H9 (cell line): ENCODE measurements at regions not wholly inside any gene's neighbourhood (a gene's known extent, or its start where the extent isn't known, plus 50 kb on each side); places are given as distances from the start of the nearest gene placed in this dataset.

Experiments
- DNase-seq: peaks from one replicate; pipeline ENCODE4 v3.0.0-alpha.2; 2017
- H2AFZ ChIP-seq: one replicate; pipeline ENCODE4 v1.6.1; 2013; ENCODE audit warnings: mild to moderate bottlenecking, low read length, control low read depth, moderate library complexity
- H2AK5ac ChIP-seq: 2 replicates; pipeline ENCODE4 v1.6.1; 2013; ENCODE audit warnings: low read length, control low read depth, mixed read lengths; ENCODE audit not compliant: insufficient read length
- H2BK120ac ChIP-seq: one replicate; pipeline ENCODE4 v1.6.1; 2013; ENCODE audit warnings: low read depth, mild to moderate bottlenecking, low read length, control low read depth, inconsistent platforms; ENCODE audit not compliant: poor library complexity, severe bottlenecking
- H2BK12ac ChIP-seq: 2 replicates; pipeline ENCODE4 v1.6.1; 2013; ENCODE audit warnings: low read length, control low read depth, mixed read lengths, low read depth; ENCODE audit not compliant: insufficient read length
- H2BK15ac ChIP-seq: 2 replicates; pipeline ENCODE4 v1.6.1; 2013; ENCODE audit warnings: low read depth, low read length, control low read depth
- H2BK20ac ChIP-seq: one replicate; pipeline ENCODE4 v1.6.1; 2013; ENCODE audit warnings: low read depth, mild to moderate bottlenecking, low read length, control low read depth, inconsistent platforms; ENCODE audit not compliant: poor library complexity, severe bottlenecking
- H2BK5ac ChIP-seq: 2 replicates; pipeline ENCODE4 v1.6.1; 2013; ENCODE audit warnings: low read length, control low read depth, mixed read lengths; ENCODE audit not compliant: insufficient read length
- H3K14ac ChIP-seq: 2 replicates; pipeline ENCODE4 v1.6.1; 2013; ENCODE audit warnings: low read length, control low read depth; ENCODE audit not compliant: insufficient read depth
- H3K18ac ChIP-seq: 2 replicates; pipeline ENCODE4 v1.6.1; 2013; ENCODE audit warnings: low read depth, mild to moderate bottlenecking, mixed read lengths, low read length, control low read depth; ENCODE audit not compliant: insufficient read length
- H3K23ac ChIP-seq: 2 replicates; pipeline ENCODE4 v1.6.1; 2013; ENCODE audit warnings: low read length, control low read depth, mixed read lengths, low read depth; ENCODE audit not compliant: insufficient read length
- H3K23me2 ChIP-seq: 2 replicates; pipeline ENCODE4 v1.6.1; 2013; ENCODE audit warnings: low read depth, mild to moderate bottlenecking, mixed read lengths, low read length, control low read depth; ENCODE audit not compliant: insufficient read length, poor library complexity, severe bottlenecking
- H3K27ac ChIP-seq: 2 replicates; pipeline ENCODE4 v1.5.1; 2013; ENCODE audit warnings: low read length, control low read depth, mixed read lengths, low read depth; ENCODE audit not compliant: insufficient read length
- H3K27me3 ChIP-seq: 2 replicates; pipeline ENCODE4 v1.6.1; 2013; ENCODE audit warnings: low read length, control low read depth, inconsistent platforms; ENCODE audit not compliant: insufficient read depth
- H3K4ac ChIP-seq: 2 replicates; pipeline ENCODE4 v1.6.1; 2013; ENCODE audit warnings: low read depth, mild to moderate bottlenecking, control low read depth, inconsistent platforms, low read length, moderate library complexity
- H3K4me1 ChIP-seq: 2 replicates; pipeline ENCODE4 v1.6.1; 2013; ENCODE audit warnings: low read length, control low read depth, inconsistent platforms; ENCODE audit not compliant: insufficient read depth
- H3K4me2 ChIP-seq: 2 replicates; pipeline ENCODE4 v1.6.1; 2013; ENCODE audit warnings: low read length, control low read depth, mixed read lengths; ENCODE audit not compliant: insufficient read length, insufficient read depth
- H3K56ac ChIP-seq: 2 replicates; pipeline ENCODE4 v1.6.1; 2013; ENCODE audit warnings: low read depth, mild to moderate bottlenecking, mixed read lengths, low read length, control low read depth; ENCODE audit not compliant: insufficient read length
- H3K79me1 ChIP-seq: 2 replicates; pipeline ENCODE4 v1.6.1; 2013; ENCODE audit warnings: low read depth, mild to moderate bottlenecking, moderate library complexity, low read length, control low read depth, inconsistent platforms; ENCODE audit not compliant: insufficient read depth, poor library complexity, severe bottlenecking
- H3K79me2 ChIP-seq: 2 replicates; pipeline ENCODE4 v1.6.1; 2013; ENCODE audit warnings: low read length, control low read depth, inconsistent platforms; ENCODE audit not compliant: insufficient read depth
- H3K9ac ChIP-seq: 2 replicates; pipeline ENCODE4 v1.6.1; 2013; ENCODE audit warnings: low read length, control low read depth, mixed read lengths; ENCODE audit not compliant: insufficient read length; ENCODE audit errors: extremely low read depth
- H3K9me3 ChIP-seq: one replicate; pipeline ENCODE4 v1.6.1; 2013; ENCODE audit warnings: low read depth, low read length, inconsistent platforms; ENCODE audit not compliant: control insufficient read depth
- H3T11ph ChIP-seq: one replicate; pipeline ENCODE4 v1.6.1; 2013; ENCODE audit warnings: mild to moderate bottlenecking, low read length, control low read depth, inconsistent platforms
- H4K20me1 ChIP-seq: one replicate; pipeline ENCODE4 v1.6.1; 2013; ENCODE audit not compliant: control insufficient read depth, insufficient read length, insufficient read depth
- H4K5ac ChIP-seq: 2 replicates; pipeline ENCODE4 v1.6.1; 2013; ENCODE audit warnings: low read depth, mild to moderate bottlenecking, mixed read lengths, low read length, control low read depth; ENCODE audit not compliant: insufficient read length
- H4K8ac ChIP-seq: replicated peaks from 2 replicates; pipeline ENCODE4 v1.6.1; 2013; ENCODE audit warnings: low read length, control low read depth, mixed read lengths, low read depth; ENCODE audit not compliant: insufficient read length
- H4K91ac ChIP-seq: 2 replicates; pipeline ENCODE4 v1.6.1; 2013; ENCODE audit warnings: low read depth, mild to moderate bottlenecking, moderate library complexity, mixed read lengths, low read length, control low read depth; ENCODE audit not compliant: insufficient read length
- H3K27ac Mint-ChIP-seq, 3 experiments: 2 replicates in 2 of 3; 3 replicates in 1 of 3; pipeline ENCODE4 v1.8.0; 2020 to 2021; ENCODE audit warnings: mixed read lengths in 3 of 3, mild to moderate bottlenecking in 1 of 3, moderate library complexity in 1 of 3
- H3K27me3 Mint-ChIP-seq: 2 replicates; pipeline ENCODE4 v1.8.0; 2021; ENCODE audit warnings: low read depth, mild to moderate bottlenecking, moderate library complexity, mixed read lengths
- H3K36me3 Mint-ChIP-seq, 3 experiments: 2 replicates in 2 of 3; 3 replicates in 1 of 3; pipeline ENCODE4 v1.8.0; 2020 to 2021; ENCODE audit warnings: low read depth in 3 of 3, mixed read lengths in 3 of 3; ENCODE audit not compliant: insufficient read depth in 1 of 3
- H3K4me1 Mint-ChIP-seq, 2 experiments: 2 replicates each; pipeline ENCODE4 v1.8.0; 2020; ENCODE audit warnings: mixed read lengths in 2 of 2
- H3K4me3 Mint-ChIP-seq, 2 experiments: 2 replicates in 1 of 2; 3 replicates in 1 of 2; pipeline ENCODE4 v1.8.0; 2020 to 2021; ENCODE audit warnings: mild to moderate bottlenecking in 2 of 2, mixed read lengths in 2 of 2, moderate library complexity in 1 of 2
- H3K9me3 Mint-ChIP-seq, 2 experiments: 2 replicates in 1 of 2; 3 replicates in 1 of 2; pipeline ENCODE4 v1.8.0; 2020; ENCODE audit warnings: mild to moderate bottlenecking in 2 of 2, mixed read lengths in 2 of 2, moderate library complexity in 1 of 2
- CTCF ChIP-seq: fragments of 200-600 bp; sonication (generic); conservative IDR thresholded peaks from 3 replicates; pipeline ENCODE4 v1.8.0; 2021; ENCODE audit warnings: antibody characterized with exemption, mild to moderate bottlenecking
- WGBS: extraction: QIAGEN DNeasy Blood & Tissue Kit; methylation state at CpG from one replicate; pipeline ENCODE4 v1.1.7; 2013; ENCODE audit warnings: missing lambda C conversion rate, low lambda C conversion rate, mixed read lengths; ENCODE audit not compliant: insufficient read length; ENCODE audit errors: extremely low coverage; 5-methylcytosine and 5-hydroxymethylcytosine counted together

- Histone ChIP-seq H2AK5ac (no peak overlapping the region), H3K56ac (peak overlapping the region; percentile 96), H3K9me3 (no peaks in the 10 kb centered on the region), H3K4me2 (peak overlapping the region; percentile 96), H4K20me1 (no peaks in the 10 kb centered on the region), H2BK5ac (peak overlapping the region; percentile 96), H2BK12ac (no peak overlapping the region), H3K23me2 (peaks cover 10% of the 10 kb centered on the region), H4K91ac (peak overlapping the region; percentile 86), H3K27ac (peak overlapping the region; percentile 93), H4K5ac (peak overlapping the region; percentile 97), H3K79me2 (no peaks in the 10 kb centered on the region), H3K27me3 (no peaks in the 10 kb centered on the region), H3K9ac (peak overlapping the region; percentile 98), H3K23ac (no peak overlapping the region), H2AFZ (peak overlapping the region; percentile 54), H3K4ac (peak overlapping the region; percentile 80; the same call in 1 of the 2 replicates), H3K14ac (peak overlapping the region; percentile 53; the same call in 1 of the 2 replicates), H2BK20ac (no peak overlapping the region), H2BK15ac (no peak overlapping the region), H3K4me1 (peaks cover 4% of the 10 kb centered on the region; the same call in 1 of the 2 replicates), H3T11ph (peak overlapping the region; percentile 79), H3K18ac (peak overlapping the region; percentile 71), H2BK120ac (peak overlapping the region; percentile 70), H4K8ac (no peak overlapping the region), H3K79me1 (no peaks in the 10 kb centered on the region)
- Mint-ChIP-seq H3K27me3 (no peaks in the 10 kb centered on the region), H3K27ac (peak overlapping the region; percentile 99 to 100 (median 99)), H3K36me3 (peaks cover 0 to 10% (median 4%) of the 10 kb centered on the region in 3 experiments; a peak in 4 of 7 replicates), H3K9me3 (no peaks in the 10 kb centered on the region), H3K4me3 (peak overlapping the region; percentile 92 to 97), H3K4me1 (peaks cover 32 to 41% of the 10 kb centered on the region in 2 experiments)
- DNase-seq, result peak; percentile 84
- peak; percentile 26; the same call in 1 of the 3 replicates for TF ChIP-seq CTCF
- no CpG with 5 or more reads among the region's 76 CpGs for WGBS
These were observed 187.2 kb upstream of the FANCL start for GRCh38 chr2:58428096-58429013.
